Nucleus accumbens (tissue), 56 donors: ENCODE measurements at regions not wholly inside any gene's neighbourhood (a gene's known extent, or its start where the extent isn't known, plus 50 kb on each side); places are given as distances from the start of the nearest gene placed in this dataset.
A peak's percentile ranks its signal among the peaks of the same experiment; 100 is the strongest.
"Not testable (repeated sequence)": the region's sequence is repeated elsewhere in the genome, so short reads cannot be mapped to it uniquely, and the experiment has no call there.

Experiments used
- DNase-seq, 56 donors: peaks; one replicate each; lab custom pipeline; 2025; lab: John Stamatoyannopoulos, UW

- no peak for DNase-seq
Observed at GRCh38 chr9:108043585-108043984, 554.0 kb upstream of the KLF4 start.

GRCh38 chr9:108041551-108041950 is 552.0 kb upstream of the KLF4 start:
- DNase-seq = no peak

GRCh38 chr9:108040783-108041182 is 551.2 kb upstream of the KLF4 start:
- DNase-seq = no peak

GRCh38 chr9:108039493-108039892 is 549.9 kb upstream of the KLF4 start:
- DNase-seq = no peak

GRCh38 chr9:108039012-108039411 is 549.4 kb upstream of the KLF4 start:
- no peak for DNase-seq

GRCh38 chr9:108035487-108035886 is 545.9 kb upstream of the KLF4 start:
- no peak for DNase-seq

- peak in 29 of 56 donors; percentile 1 to 70 (median 23) for DNase-seq
Observed at GRCh38 chr9:108033976-108034964, 544.7 kb upstream of the KLF4 start.

- DNase-seq = not testable (repeated sequence)
Observed at GRCh38 chr9:108032079-108032478, 542.5 kb upstream of the KLF4 start.

- not testable (repeated sequence) for DNase-seq
Observed at GRCh38 chr9:108031221-108031620, 541.7 kb upstream of the KLF4 start.

- not testable (repeated sequence) for DNase-seq
Observed at GRCh38 chr9:108026718-108027117, 537.1 kb upstream of the KLF4 start.

GRCh38 chr9:108024604-108025003 is 535.0 kb upstream of the KLF4 start:
- DNase-seq = no peak

- DNase-seq = no peak
Observed at GRCh38 chr9:108022246-108022935, 532.8 kb upstream of the KLF4 start.

- no peak for DNase-seq
Observed at GRCh38 chr9:108021096-108021710, 531.6 kb upstream of the KLF4 start.

- DNase-seq = no peak
Observed at GRCh38 chr9:108019821-108020220, 530.3 kb upstream of the KLF4 start.

GRCh38 chr9:108017671-108018070 is 528.1 kb upstream of the KLF4 start:
- DNase-seq = peak in 2 of 56 donors; percentile 1 to 2

GRCh38 chr9:108016446-108016845 is 526.9 kb upstream of the KLF4 start:
- no peak for DNase-seq

- no peak for DNase-seq
Observed at GRCh38 chr9:108015690-108016089, 526.1 kb upstream of the KLF4 start.

- DNase-seq = no peak
Observed at GRCh38 chr9:108014353-108014752, 524.8 kb upstream of the KLF4 start.

- DNase-seq = no peak
Observed at GRCh38 chr9:108012886-108013665, 523.5 kb upstream of the KLF4 start.

- DNase-seq = no peak
Observed at GRCh38 chr9:108012405-108012804, 522.8 kb upstream of the KLF4 start.
